Caco-2 (cell line): ENCODE measurements at regions not wholly inside any gene's neighbourhood (a gene's known extent, or its start where the extent isn't known, plus 50 kb on each side); places are given as distances from the start of the nearest gene placed in this dataset.

ENCODE experiments used
- BruUV-seq: library from RNA; stranded (reverse); fragments of 400-500 nt; replicated peaks from 2 replicates; lab custom pipeline; 2021; lab: Mats Ljungman, UMichigan
- CTCF ChIA-PET: fragments of 300-600 bp; sonication (Branson Sonifier 250); formaldehyde crosslinking; loops from one replicate; lab custom pipeline; 2022; ENCODE audit warnings: antibody characterized with exemption; lab: Charles Lee
- POLR2A ChIA-PET: fragments of 300-600 bp; sonication (Branson Sonifier 250); formaldehyde crosslinking; loops from one replicate; lab custom pipeline; 2022; ENCODE audit warnings: antibody characterized with exemption; lab: Charles Lee
- DNase-seq, 2 experiments: peaks; one replicate each; pipeline versions ENCODE4 v3.0.0 to v3.0.0-alpha.2; 2020 to 2022
- H3K27me3 ChIP-seq: replicated peaks from 2 replicates; pipeline ENCODE4 v1.6.0; 2011; ENCODE audit warnings: low read length; ENCODE audit not compliant: control insufficient read depth, insufficient read depth
- H3K36me3 ChIP-seq: 2 replicates; pipeline ENCODE4 v1.5.1; 2011; ENCODE audit warnings: low read length; ENCODE audit not compliant: control insufficient read depth, insufficient read depth
- H3K4me1 ChIP-seq: fragments of 250-450 bp; sonication (Bioruptor Pico); 2 replicates; pipeline ENCODE4 v1.5.1; 2020; ENCODE audit warnings: mild to moderate bottlenecking
- H3K4me3 ChIP-seq: 2 replicates; pipeline ENCODE4 v1.5.1; 2011; ENCODE audit warnings: low read depth, mild to moderate bottlenecking, control low read depth, low read length
- H3K9me3 ChIP-seq: fragments of 250-450 bp; sonication (Bioruptor Pico); 2 replicates; pipeline ENCODE4 v1.5.1; 2020; ENCODE audit warnings: mild to moderate bottlenecking, moderate library complexity
- H3K27ac Mint-ChIP-seq: one replicate; pipeline ENCODE4 v1.8.0; 2022; ENCODE audit warnings: mixed read lengths; ENCODE audit not compliant: unreplicated experiment
- H3K27me3 Mint-ChIP-seq: one replicate; pipeline ENCODE4 v1.8.0; 2022; ENCODE audit warnings: mixed read lengths; ENCODE audit not compliant: insufficient read depth, unreplicated experiment
- H3K36me3 Mint-ChIP-seq: one replicate; pipeline ENCODE4 v1.8.0; 2022; ENCODE audit warnings: mild to moderate bottlenecking, mixed read lengths; ENCODE audit not compliant: insufficient read depth, unreplicated experiment
- H3K4me1 Mint-ChIP-seq: one replicate; pipeline ENCODE4 v1.8.0; 2022; ENCODE audit warnings: low read depth, mixed read lengths; ENCODE audit not compliant: unreplicated experiment
- H3K4me3 Mint-ChIP-seq: one replicate; pipeline ENCODE4 v1.8.0; 2022; ENCODE audit warnings: mild to moderate bottlenecking, moderate library complexity, mixed read lengths; ENCODE audit not compliant: unreplicated experiment
- H3K9me3 Mint-ChIP-seq: one replicate; pipeline ENCODE4 v1.8.0; 2022; ENCODE audit warnings: mixed read lengths; ENCODE audit not compliant: unreplicated experiment
- CTCF ChIP-seq, 2 experiments: fragments of 200-600 bp in 1 of 2; IDR thresholded peaks; 1 replicate in 1 of 2; 2 replicates in 1 of 2; pipeline versions ENCODE4 v1.5.1 to v1.8.0; 2011 to 2022; ENCODE audit warnings: antibody characterized with exemption in 1 of 2, control low read depth in 1 of 2, inconsistent platforms in 1 of 2, low read depth in 1 of 2, low read length in 1 of 2, mild to moderate bottlenecking in 1 of 2, moderate library complexity in 1 of 2; ENCODE audit not compliant: insufficient read depth in 1 of 2, severe bottlenecking in 1 of 2, unreplicated experiment in 1 of 2
- intact Hi-C: fragments of 100-400 bp; cut with micrococcal nuclease; formaldehyde crosslinking; loops from one replicate; pipeline ENCODE4 v1.10.0; 2022; ENCODE audit not compliant: unreplicated experiment

GRCh38 chr1:14215151-14215550, 383.3 kb upstream of the KAZN start:
- Mint-ChIP-seq H3K36me3 (no peaks in the 10 kb centered on the region), H3K4me3 (no peak overlapping the region), H3K27ac (no peak overlapping the region), H3K9me3 (peaks cover 45% of the 10 kb centered on the region), H3K4me1 (no peaks in the 10 kb centered on the region), H3K27me3 (no peaks in the 10 kb centered on the region)
- TF ChIP-seq CTCF (IDR thresholded peaks at IDR 0.05; ENCODE audit: insufficient read depth in 1 of 2, low read depth in 1 of 2, low read length in 1 of 2, severe bottlenecking in 1 of 2, unreplicated experiment in 1 of 2) = no peak
- Histone ChIP-seq H3K4me3 (no peak overlapping the region), H3K36me3 (no peaks in the 10 kb centered on the region), H3K27me3 (no peaks in the 10 kb centered on the region), H3K4me1 (no peaks in the 10 kb centered on the region), H3K9me3 (no peaks in the 10 kb centered on the region)
- BruUV-seq = no TSS peak
- DNase-seq = no peak
- ChIA-PET CTCF (no interaction called here), POLR2A (no interaction called here)
- intact Hi-C loops = no loop called here

- no peak overlapping the region for H3K27ac Mint-ChIP-seq
- no peaks in the 10 kb centered on the region for H3K36me3 Mint-ChIP-seq
- intact Hi-C loops = no loop called here
- H3K4me3 Mint-ChIP-seq = no peak overlapping the region
- BruUV-seq = no TSS peak
- no peaks in the 10 kb centered on the region for H3K9me3 ChIP-seq
- no peak for TF ChIP-seq CTCF (IDR thresholded peaks at IDR 0.05; ENCODE audit: insufficient read depth in 1 of 2, low read depth in 1 of 2, low read length in 1 of 2, severe bottlenecking in 1 of 2, unreplicated experiment in 1 of 2)
- no peaks in the 10 kb centered on the region for H3K27me3 Mint-ChIP-seq
- H3K9me3 Mint-ChIP-seq = peaks cover 48% of the 10 kb centered on the region
- DNase-seq = no peak
- H3K36me3 ChIP-seq = no peaks in the 10 kb centered on the region
- ChIA-PET POLR2A (no interaction called here), CTCF (no interaction called here)
- no peak overlapping the region for H3K4me3 ChIP-seq
- no peaks in the 10 kb centered on the region for H3K4me1 ChIP-seq
- H3K27me3 ChIP-seq = no peaks in the 10 kb centered on the region
- H3K4me1 Mint-ChIP-seq = no peaks in the 10 kb centered on the region
Observed at GRCh38 chr1:14217384-14217783, 381.1 kb upstream of the KAZN start.

GRCh38 chr1:14220324-14220723, 378.2 kb upstream of the KAZN start:
- CTCF ChIA-PET = no interaction called here
- POLR2A ChIA-PET = no interaction called here
- Mint-ChIP-seq H3K27me3 (no peaks in the 10 kb centered on the region), H3K4me3 (no peak overlapping the region), H3K27ac (no peak overlapping the region), H3K36me3 (no peaks in the 10 kb centered on the region), H3K4me1 (no peaks in the 10 kb centered on the region), H3K9me3 (peaks cover 39% of the 10 kb centered on the region)
- no TSS peak for BruUV-seq
- H3K4me3 ChIP-seq = no peak overlapping the region
- intact Hi-C loops = no loop called here
- no peaks in the 10 kb centered on the region for H3K9me3 ChIP-seq
- no peaks in the 10 kb centered on the region for H3K4me1 ChIP-seq
- H3K27me3 ChIP-seq = no peaks in the 10 kb centered on the region
- no peak for TF ChIP-seq CTCF (IDR thresholded peaks at IDR 0.05; ENCODE audit: insufficient read depth in 1 of 2, low read depth in 1 of 2, low read length in 1 of 2, severe bottlenecking in 1 of 2, unreplicated experiment in 1 of 2)
- H3K36me3 ChIP-seq = no peaks in the 10 kb centered on the region
- DNase-seq = no peak
